ENCODE measurements at regions not wholly inside any gene's neighbourhood (a gene's known extent, or its start where the extent isn't known, plus 50 kb on each side); places are given as distances from the start of the nearest gene placed in this dataset.

DNA sequence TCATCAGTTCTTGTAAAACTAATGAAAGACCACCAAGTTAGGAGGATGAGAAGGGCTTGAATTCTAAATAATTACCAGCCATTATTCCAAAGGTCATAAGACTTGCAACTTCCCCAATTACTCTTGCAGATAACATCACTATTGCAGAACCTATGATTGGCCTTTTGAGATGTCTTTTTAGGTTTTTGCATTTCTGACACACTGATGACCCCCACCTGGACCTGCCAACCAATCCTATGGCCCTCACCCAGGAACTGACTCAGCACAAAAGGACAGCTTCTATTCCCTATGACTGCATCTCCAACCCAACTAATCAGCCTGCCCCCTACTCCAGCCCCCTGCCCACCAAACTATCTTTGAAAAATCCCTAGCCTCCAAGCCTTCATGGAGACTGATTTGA, 111.5 kb upstream of the COPS8 start:
- no peaks in the 10 kb centered on the region for H3K9me3 ChIP-seq
- H3K36me3 ChIP-seq (replicated peaks in 1 of 2; ENCODE audit: control insufficient read depth in 1 of 2, insufficient read depth in 2 of 2, low read length in 1 of 2), result no peaks in the 10 kb centered on the region
- no peak overlapping the region for H3K9ac ChIP-seq
- no peak for DNase-seq
- H3K9me2 ChIP-seq, result no peaks in the 10 kb centered on the region
- H3K4me3 ChIP-seq (ENCODE audit: low read depth in 2 of 2, low read length in 1 of 2), result no peak overlapping the region
- POLR2A ChIA-PET, result no interaction called here
- CTCF ChIA-PET, result no interaction called here
- H3K27me3 ChIP-seq (ENCODE audit: insufficient read depth), result no peaks in the 10 kb centered on the region; the same call in 1 of the 2 replicates
- no peaks in the 10 kb centered on the region for H3F3A ChIP-seq (replicated peaks; ENCODE audit: insufficient read depth)
- TF ChIP-seq TEAD4 (IDR thresholded peaks at IDR 0.05; ENCODE audit: borderline replicate concordance, insufficient read depth), result no peak
- TF ChIP-seq GATA2 (CRISPR knock-in tag; IDR thresholded peaks at IDR 0.05), result no peak
- TF ChIP-seq ELF1 (IDR thresholded peaks at IDR 0.05), result no peak
- no peak for TF ChIP-seq FOSL2 (IDR thresholded peaks at IDR 0.05; ENCODE audit: borderline replicate concordance, low read depth)
- TF ChIP-seq, protein P1, sequence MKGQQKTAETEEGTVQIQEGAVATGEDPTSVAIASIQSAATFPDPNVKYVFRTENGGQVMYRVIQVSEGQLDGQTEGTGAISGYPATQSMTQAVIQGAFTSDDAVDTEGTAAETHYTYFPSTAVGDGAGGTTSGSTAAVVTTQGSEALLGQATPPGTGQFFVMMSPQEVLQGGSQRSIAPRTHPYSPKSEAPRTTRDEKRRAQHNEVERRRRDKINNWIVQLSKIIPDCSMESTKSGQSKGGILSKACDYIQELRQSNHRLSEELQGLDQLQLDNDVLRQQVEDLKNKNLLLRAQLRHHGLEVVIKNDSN (IDR thresholded peaks at IDR 0.05; ENCODE audit: borderline replicate concordance, low read depth), result no peak
- TF ChIP-seq SMC3 (IDR thresholded peaks at IDR 0.05; ENCODE audit: low read depth, low read length), result no peak
- TF ChIP-seq EP300 (IDR thresholded peaks at IDR 0.05; ENCODE audit: borderline replicate concordance in 1 of 2, low read depth in 1 of 2, low read length in 1 of 2), result no peak
- no peaks in the 10 kb centered on the region for H3K79me2 ChIP-seq (ENCODE audit: insufficient read depth)
- no peak overlapping the region for H3K4me2 ChIP-seq
- H3K4me1 ChIP-seq (ENCODE audit: control insufficient read depth in 1 of 2, insufficient read depth in 2 of 2, low read depth in 1 of 2, low read length in 1 of 2), result no peaks in the 10 kb centered on the region
- no peaks in the 10 kb centered on the region for H4K20me1 ChIP-seq (ENCODE audit: insufficient read depth)
- H2AFZ ChIP-seq (ENCODE audit: low read depth), result no peak overlapping the region
- no peak overlapping the region for H3K27ac ChIP-seq (ENCODE audit: low read depth in 2 of 2, low read length in 1 of 2)

DNA sequence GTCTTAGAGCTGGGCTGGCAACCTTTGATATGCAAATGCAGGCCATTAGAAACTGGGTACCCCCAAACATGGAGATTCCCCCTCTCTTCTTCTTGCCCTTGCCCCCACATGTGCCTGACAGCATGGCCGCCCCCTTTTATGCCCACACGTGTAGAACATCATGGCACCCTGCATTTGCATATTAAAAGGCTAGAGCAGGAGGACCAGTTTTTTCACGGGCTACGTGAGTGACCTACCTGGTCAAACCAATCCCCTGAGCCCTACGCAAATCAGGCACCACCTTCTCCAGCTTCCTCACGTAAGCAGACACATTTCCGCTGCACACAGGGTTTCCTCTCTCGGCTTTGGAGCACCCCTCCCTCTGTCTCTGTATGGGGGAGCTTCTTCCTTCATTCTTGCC, 110.9 kb upstream of the COPS8 start:
- CTCF ChIA-PET, result no interaction called here
- no peak overlapping the region for H3K9ac ChIP-seq
- TF ChIP-seq, protein P2, sequence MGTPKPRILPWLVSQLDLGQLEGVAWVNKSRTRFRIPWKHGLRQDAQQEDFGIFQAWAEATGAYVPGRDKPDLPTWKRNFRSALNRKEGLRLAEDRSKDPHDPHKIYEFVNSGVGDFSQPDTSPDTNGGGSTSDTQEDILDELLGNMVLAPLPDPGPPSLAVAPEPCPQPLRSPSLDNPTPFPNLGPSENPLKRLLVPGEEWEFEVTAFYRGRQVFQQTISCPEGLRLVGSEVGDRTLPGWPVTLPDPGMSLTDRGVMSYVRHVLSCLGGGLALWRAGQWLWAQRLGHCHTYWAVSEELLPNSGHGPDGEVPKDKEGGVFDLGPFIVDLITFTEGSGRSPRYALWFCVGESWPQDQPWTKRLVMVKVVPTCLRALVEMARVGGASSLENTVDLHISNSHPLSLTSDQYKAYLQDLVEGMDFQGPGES (IDR thresholded peaks at IDR 0.05; ENCODE audit: low read depth, low read length), result no peak
- TF ChIP-seq RAD21 (IDR thresholded peaks at IDR 0.05; ENCODE audit: low read length) (no peak), MEF2A (IDR thresholded peaks at IDR 0.05; ENCODE audit: borderline replicate concordance, low read depth) (no peak), GABPA (IDR thresholded peaks at IDR 0.05; ENCODE audit: low read depth) (no peak), CHD2 (IDR thresholded peaks at IDR 0.05; ENCODE audit: low read length, partially characterized antibody) (no peak), SMC3 (IDR thresholded peaks at IDR 0.05; ENCODE audit: low read depth, low read length) (no peak), NRF1 (IDR thresholded peaks at IDR 0.05; ENCODE audit: low read depth, low read length) (no peak), FOXM1 (IDR thresholded peaks at IDR 0.05; ENCODE audit: low read depth) (no peak), JUND (IDR thresholded peaks at IDR 0.05) (no peak), RXRA (IDR thresholded peaks at IDR 0.05; ENCODE audit: borderline replicate concordance, low read depth) (no peak), NFIC (IDR thresholded peaks at IDR 0.05; ENCODE audit: borderline replicate concordance) (no peak), SIN3A (IDR thresholded peaks at IDR 0.05; ENCODE audit: borderline replicate concordance, low read depth, low read length) (no peak), RCOR1 (IDR thresholded peaks at IDR 0.05; ENCODE audit: low read length) (no peak), TCF12 (IDR thresholded peaks at IDR 0.05) (no peak), TAF1 (IDR thresholded peaks at IDR 0.05; ENCODE audit: borderline replicate concordance, low read depth, low read length) (no peak), TEAD4 (IDR thresholded peaks at IDR 0.05; ENCODE audit: borderline replicate concordance, insufficient read depth) (no peak)
- TF ChIP-seq, protein P3, sequence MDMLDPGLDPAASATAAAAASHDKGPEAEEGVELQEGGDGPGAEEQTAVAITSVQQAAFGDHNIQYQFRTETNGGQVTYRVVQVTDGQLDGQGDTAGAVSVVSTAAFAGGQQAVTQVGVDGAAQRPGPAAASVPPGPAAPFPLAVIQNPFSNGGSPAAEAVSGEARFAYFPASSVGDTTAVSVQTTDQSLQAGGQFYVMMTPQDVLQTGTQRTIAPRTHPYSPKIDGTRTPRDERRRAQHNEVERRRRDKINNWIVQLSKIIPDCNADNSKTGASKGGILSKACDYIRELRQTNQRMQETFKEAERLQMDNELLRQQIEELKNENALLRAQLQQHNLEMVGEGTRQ (IDR thresholded peaks at IDR 0.05; ENCODE audit: borderline replicate concordance, low read depth, low read length), result no peak
- TF ChIP-seq, protein P4, sequence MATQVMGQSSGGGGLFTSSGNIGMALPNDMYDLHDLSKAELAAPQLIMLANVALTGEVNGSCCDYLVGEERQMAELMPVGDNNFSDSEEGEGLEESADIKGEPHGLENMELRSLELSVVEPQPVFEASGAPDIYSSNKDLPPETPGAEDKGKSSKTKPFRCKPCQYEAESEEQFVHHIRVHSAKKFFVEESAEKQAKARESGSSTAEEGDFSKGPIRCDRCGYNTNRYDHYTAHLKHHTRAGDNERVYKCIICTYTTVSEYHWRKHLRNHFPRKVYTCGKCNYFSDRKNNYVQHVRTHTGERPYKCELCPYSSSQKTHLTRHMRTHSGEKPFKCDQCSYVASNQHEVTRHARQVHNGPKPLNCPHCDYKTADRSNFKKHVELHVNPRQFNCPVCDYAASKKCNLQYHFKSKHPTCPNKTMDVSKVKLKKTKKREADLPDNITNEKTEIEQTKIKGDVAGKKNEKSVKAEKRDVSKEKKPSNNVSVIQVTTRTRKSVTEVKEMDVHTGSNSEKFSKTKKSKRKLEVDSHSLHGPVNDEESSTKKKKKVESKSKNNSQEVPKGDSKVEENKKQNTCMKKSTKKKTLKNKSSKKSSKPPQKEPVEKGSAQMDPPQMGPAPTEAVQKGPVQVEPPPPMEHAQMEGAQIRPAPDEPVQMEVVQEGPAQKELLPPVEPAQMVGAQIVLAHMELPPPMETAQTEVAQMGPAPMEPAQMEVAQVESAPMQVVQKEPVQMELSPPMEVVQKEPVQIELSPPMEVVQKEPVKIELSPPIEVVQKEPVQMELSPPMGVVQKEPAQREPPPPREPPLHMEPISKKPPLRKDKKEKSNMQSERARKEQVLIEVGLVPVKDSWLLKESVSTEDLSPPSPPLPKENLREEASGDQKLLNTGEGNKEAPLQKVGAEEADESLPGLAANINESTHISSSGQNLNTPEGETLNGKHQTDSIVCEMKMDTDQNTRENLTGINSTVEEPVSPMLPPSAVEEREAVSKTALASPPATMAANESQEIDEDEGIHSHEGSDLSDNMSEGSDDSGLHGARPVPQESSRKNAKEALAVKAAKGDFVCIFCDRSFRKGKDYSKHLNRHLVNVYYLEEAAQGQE (IDR thresholded peaks at IDR 0.05; ENCODE audit: low read depth, low read length), result no peak
- TF ChIP-seq, protein P1 (IDR thresholded peaks at IDR 0.05; ENCODE audit: borderline replicate concordance, low read depth), result no peak
- no peaks in the 10 kb centered on the region for H3K79me2 ChIP-seq (ENCODE audit: insufficient read depth)
- no peak overlapping the region for H2AFZ ChIP-seq (ENCODE audit: low read depth)
- H3F3A ChIP-seq (replicated peaks; ENCODE audit: insufficient read depth), result no peaks in the 10 kb centered on the region
- H3K27me3 ChIP-seq (ENCODE audit: insufficient read depth), result no peaks in the 10 kb centered on the region; the same call in 1 of the 2 replicates
- no peaks in the 10 kb centered on the region for H3K9me3 ChIP-seq
- no peaks in the 10 kb centered on the region for H4K20me1 ChIP-seq (ENCODE audit: insufficient read depth)
- H3K4me3 ChIP-seq (ENCODE audit: low read depth in 2 of 2, low read length in 1 of 2), result no peak overlapping the region
- no peaks in the 10 kb centered on the region for H3K4me1 ChIP-seq (ENCODE audit: control insufficient read depth in 1 of 2, insufficient read depth in 2 of 2, low read depth in 1 of 2, low read length in 1 of 2)
- H3K4me2 ChIP-seq, result no peak overlapping the region
- no peak for DNase-seq
- no peaks in the 10 kb centered on the region for H3K9me2 ChIP-seq
- POLR2A ChIA-PET, result no interaction called here
- 35% methylated on average over 8 of the region's 8 CpGs for WGBS (ENCODE audit: low lambda C conversion rate)
- H3K36me3 ChIP-seq (replicated peaks in 1 of 2; ENCODE audit: control insufficient read depth in 1 of 2, insufficient read depth in 2 of 2, low read length in 1 of 2), result no peaks in the 10 kb centered on the region
- H3K27ac ChIP-seq (ENCODE audit: low read depth in 2 of 2, low read length in 1 of 2), result no peak overlapping the region
